HepG2 (cell line): ENCODE measurements at regions not wholly inside any gene's neighbourhood (a gene's known extent, or its start where the extent isn't known, plus 50 kb on each side); places are given as distances from the start of the nearest gene placed in this dataset.
A peak's percentile ranks its signal among the peaks of the same experiment; 100 is the strongest.

Experiments used
- ATAC-seq: fragments of 200-7000 bp; cut with Tn5 transposase; 3 replicates; pipeline ENCODE4 v1.9.1; 2020; ENCODE audit warnings: mild to moderate bottlenecking, moderate library complexity
- BruUV-seq: library from RNA; stranded (reverse); fragments of 400-500 nt; replicated peaks from 2 replicates; lab custom pipeline; 2021; lab: Mats Ljungman, UMichigan
- CTCF ChIA-PET: fragments of 300-600 bp; formaldehyde crosslinking; extraction: SDS; loops from one replicate; lab custom pipeline; 2021; ENCODE audit warnings: low total read pairs, inconsistent platforms, low intra/inter-chr PET ratio; lab: Yijun Ruan, JAX
- POLR2A ChIA-PET: fragments of 350-600 bp; sonication (Branson Sonifier 250); formaldehyde crosslinking; loops from one replicate; lab custom pipeline; 2020; ENCODE audit warnings: antibody characterized with exemption, inconsistent platforms; lab: Yijun Ruan, JAX
- DNase-seq: peaks from one replicate; pipeline ENCODE4 v3.0.0-alpha.2; 2015; ENCODE audit warnings: low spot score
- FAIRE-seq: peaks from 3 replicates; lab custom pipeline; 2011; peaks lifted over from hg19 to GRCh38; lab: Jason Lieb, UNC
- H2AFZ ChIP-seq: one replicate; pipeline ENCODE4 v1.6.1; 2011; ENCODE audit warnings: low read length, inconsistent platforms
- H3K27ac ChIP-seq: fragments of 300-600 bp; 3 replicates; pipeline ENCODE4 v1.8.0; 2011; ENCODE audit warnings: mixed run types, mild to moderate bottlenecking, mixed read lengths, low read length, inconsistent platforms; ENCODE audit not compliant: insufficient read depth; ENCODE audit errors: extremely low read length
- H3K27me3 ChIP-seq, 2 experiments: fragments of 200-600 bp in 1 of 2; 2 replicates in 1 of 2; 3 replicates in 1 of 2; pipeline versions ENCODE4 v1.6.0 to v1.8.0; 2011; ENCODE audit warnings: low read length in 2 of 2, mild to moderate bottlenecking in 2 of 2, moderate library complexity in 2 of 2, inconsistent platforms in 1 of 2; ENCODE audit not compliant: insufficient read depth in 2 of 2, control insufficient read depth in 1 of 2
- H3K36me3 ChIP-seq, 2 experiments: fragments of 200-600 bp in 1 of 2; replicated peaks in 1 of 2; 2 replicates in 1 of 2; 3 replicates in 1 of 2; pipeline versions ENCODE4 v1.5.1 to v1.8.0; 2011; ENCODE audit warnings: low read length in 2 of 2, inconsistent platforms in 1 of 2; ENCODE audit not compliant: insufficient read depth in 2 of 2, control insufficient read depth in 1 of 2
- H3K4me1 ChIP-seq: 2 replicates; pipeline ENCODE4 v1.5.1; 2012; ENCODE audit warnings: low read length, inconsistent platforms; ENCODE audit not compliant: insufficient read depth
- H3K4me2 ChIP-seq: 2 replicates; pipeline ENCODE4 v1.6.0; 2011; ENCODE audit warnings: low read depth, low read length, inconsistent platforms
- H3K4me3 ChIP-seq, 3 experiments: fragments of 200-600 bp in 1 of 3; sonication (generic), shearing (Covaris generic) in 1 of 3; replicated peaks in 1 of 3; 2 replicates each; pipeline ENCODE4 v1.5.1; 2011 to 2016; ENCODE audit warnings: low read length in 3 of 3, inconsistent platforms in 2 of 3, low read depth in 2 of 3, mild to moderate bottlenecking in 2 of 3, control low read depth in 1 of 3, mixed read lengths in 1 of 3; ENCODE audit not compliant: insufficient read depth in 1 of 3
- H3K79me2 ChIP-seq: one replicate; pipeline ENCODE4 v1.6.1; 2011; ENCODE audit warnings: low read length, inconsistent platforms; ENCODE audit not compliant: insufficient read depth
- H3K9ac ChIP-seq: 2 replicates; pipeline ENCODE4 v1.6.0; 2011; ENCODE audit warnings: mild to moderate bottlenecking, low read depth, low read length, inconsistent platforms; ENCODE audit not compliant: insufficient read depth
- H3K9me3 ChIP-seq: 2 replicates; pipeline ENCODE4 v1.5.1; 2012; ENCODE audit warnings: mild to moderate bottlenecking, low read length
- H4K20me1 ChIP-seq: 2 replicates; pipeline ENCODE4 v1.6.0; 2011; ENCODE audit warnings: inconsistent platforms, mild to moderate bottlenecking, low read length, moderate library complexity; ENCODE audit not compliant: insufficient read depth
- ATM ChIP-seq: fragments of 450-650 bp; IDR thresholded peaks from 2 replicates; pipeline ENCODE4 v1.7.1; 2017; ENCODE audit warnings: mild to moderate bottlenecking, borderline replicate concordance
- CEBPB ChIP-seq: IDR thresholded peaks from 2 replicates; pipeline ENCODE4 v1.6.1; 2011; ENCODE audit warnings: low read depth, low read length, improper control_type of control experiment, borderline replicate concordance
- NCOA5 ChIP-seq: sonication (generic); formaldehyde crosslinking; IDR thresholded peaks from 2 replicates; pipeline ENCODE4 v1.4.0; 2020; ENCODE audit warnings: missing genetic modification reagents
- REST ChIP-seq, 2 experiments: IDR thresholded peaks; 2 replicates each; pipeline ENCODE4 v1.6.1; 2011 to 2012; ENCODE audit warnings: low read length in 2 of 2, borderline replicate concordance in 1 of 2, low read depth in 1 of 2, mild to moderate bottlenecking in 1 of 2, moderate library complexity in 1 of 2
- WGBS: methylation state at CpG from one replicate; pipeline ENCODE4 v1.1.6; 2017; ENCODE audit warnings: low lambda C conversion rate; 5-methylcytosine and 5-hydroxymethylcytosine counted together
- in situ Hi-C: cut with HindIII; loops from 2 replicates; pipeline ENCODE4 v1.10.0; 2017; ENCODE audit warnings: low pct_unique_long_range_greater_than_20kb; ENCODE audit not compliant: extremely low pct_ligation_motif_present
- intact Hi-C: fragments of 100-400 bp; cut with micrococcal nuclease; formaldehyde crosslinking; loops from one replicate; pipeline ENCODE4 v1.10.0; 2022; ENCODE audit not compliant: unreplicated experiment

- Histone ChIP-seq H3K4me1 (no peaks in the 10 kb centered on the region), H3K4me3 (no peak overlapping the region)
- TF ChIP-seq CEBPB (0 out of 2 replicates have a peak, but pooled peaks have one; percentile 21), ATM (no peak)
- TF ChIP-seq, all 625 proteins: peak for 1
- ChIA-PET POLR2A (no interaction called here), CTCF (no interaction called here)
- DNase-seq: no peak
- no peak overlapping the region for H3K27ac ChIP-seq
- ATAC-seq: no peak
- no peak overlapping the region for H2AFZ ChIP-seq
- in situ Hi-C loops (no loop called here), intact Hi-C loops (no loop called here)
- H3K36me3 ChIP-seq: no peaks in the 10 kb centered on the region
- WGBS: 32% methylated on average over 4 of the region's 4 CpGs
- H3K4me2 ChIP-seq: no peak overlapping the region
- FAIRE-seq: no peak
- no peaks in the 10 kb centered on the region for H4K20me1 ChIP-seq
- H3K27me3 ChIP-seq: no peaks in the 10 kb centered on the region
- no peaks in the 10 kb centered on the region for H3K79me2 ChIP-seq
- no peaks in the 10 kb centered on the region for H3K9me3 ChIP-seq
- H3K9ac ChIP-seq: no peak overlapping the region
- BruUV-seq: no TSS peak
Observed at GRCh38 chr13:107518780-107519179, 696.6 kb downstream of the LIG4 start.

GRCh38 chr13:107518292-107518691 is 697.0 kb downstream of the LIG4 start:
- H3K79me2 ChIP-seq: no peaks in the 10 kb centered on the region
- BruUV-seq: no TSS peak
- ATAC-seq (no peak), DNase-seq (no peak), FAIRE-seq (no peak)
- WGBS: 2% methylated on average over 3 of the region's 3 CpGs
- intact Hi-C loops (no loop called here), in situ Hi-C loops (no loop called here)
- H4K20me1 ChIP-seq: no peaks in the 10 kb centered on the region
- POLR2A ChIA-PET: no interaction called here
- H3K9me3 ChIP-seq: no peaks in the 10 kb centered on the region
- no peak overlapping the region for H3K4me2 ChIP-seq
- H3K4me1 ChIP-seq: no peaks in the 10 kb centered on the region
- no peaks in the 10 kb centered on the region for H3K36me3 ChIP-seq
- CTCF ChIA-PET: no interaction called here
- TF ChIP-seq REST (IDR thresholded peaks at IDR 0.05; ENCODE audit: borderline replicate concordance in 1 of 2, low read depth in 1 of 2, low read length in 2 of 2) (peak in 1 of 2 experiments; percentile 87; a peak in 3 of 4 replicates), NCOA5 (CRISPR knock-in tag) (no peak)
- no peak overlapping the region for H3K4me3 ChIP-seq
- H3K9ac ChIP-seq: no peak overlapping the region
- no peak overlapping the region for H3K27ac ChIP-seq
- no peaks in the 10 kb centered on the region for H3K27me3 ChIP-seq
- no peak overlapping the region for H2AFZ ChIP-seq
